ENCODE measurements at regions not wholly inside any gene's neighbourhood (a gene's known extent, or its start where the extent isn't known, plus 50 kb on each side); places are given as distances from the start of the nearest gene placed in this dataset.

DNA sequence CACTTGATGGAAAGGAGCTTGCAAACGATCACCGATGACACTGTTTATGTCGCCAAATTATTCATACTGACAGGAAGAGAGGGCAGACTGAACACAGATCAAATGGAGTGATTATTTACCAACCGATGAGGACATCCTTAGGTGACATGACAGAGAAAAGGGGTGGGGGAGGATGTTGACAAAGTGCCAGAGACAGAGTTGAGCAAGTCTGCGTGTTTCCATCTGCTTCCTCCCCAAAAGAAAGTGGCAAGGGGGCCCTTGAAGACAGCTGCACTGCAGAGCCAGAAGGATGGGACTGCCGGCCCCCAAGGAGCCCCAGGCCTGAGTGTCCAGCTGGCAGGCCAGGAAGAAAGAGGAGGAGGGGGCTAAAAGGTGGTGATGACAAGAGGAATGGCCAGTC, 191.0 kb upstream of the RPL38 start:
- no peak for TF ChIP-seq POLR2AphosphoS5 (IDR thresholded peaks at IDR 0.05)
- TF ChIP-seq, protein P1, sequence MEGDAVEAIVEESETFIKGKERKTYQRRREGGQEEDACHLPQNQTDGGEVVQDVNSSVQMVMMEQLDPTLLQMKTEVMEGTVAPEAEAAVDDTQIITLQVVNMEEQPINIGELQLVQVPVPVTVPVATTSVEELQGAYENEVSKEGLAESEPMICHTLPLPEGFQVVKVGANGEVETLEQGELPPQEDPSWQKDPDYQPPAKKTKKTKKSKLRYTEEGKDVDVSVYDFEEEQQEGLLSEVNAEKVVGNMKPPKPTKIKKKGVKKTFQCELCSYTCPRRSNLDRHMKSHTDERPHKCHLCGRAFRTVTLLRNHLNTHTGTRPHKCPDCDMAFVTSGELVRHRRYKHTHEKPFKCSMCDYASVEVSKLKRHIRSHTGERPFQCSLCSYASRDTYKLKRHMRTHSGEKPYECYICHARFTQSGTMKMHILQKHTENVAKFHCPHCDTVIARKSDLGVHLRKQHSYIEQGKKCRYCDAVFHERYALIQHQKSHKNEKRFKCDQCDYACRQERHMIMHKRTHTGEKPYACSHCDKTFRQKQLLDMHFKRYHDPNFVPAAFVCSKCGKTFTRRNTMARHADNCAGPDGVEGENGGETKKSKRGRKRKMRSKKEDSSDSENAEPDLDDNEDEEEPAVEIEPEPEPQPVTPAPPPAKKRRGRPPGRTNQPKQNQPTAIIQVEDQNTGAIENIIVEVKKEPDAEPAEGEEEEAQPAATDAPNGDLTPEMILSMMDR (IDR thresholded peaks at IDR 0.05) = no peak
- no peak for TF ChIP-seq POLR2A (IDR thresholded peaks at IDR 0.05)
- no peaks in the 10 kb centered on the region for H3K9me3 ChIP-seq
- H3K27ac ChIP-seq = no peak overlapping the region
- intact Hi-C loops (cut with DNase I) = no loop called here
- 27% methylated on average over 6 of the region's 6 CpGs for WGBS
- H3K4me1 ChIP-seq (replicated peaks) = no peaks in the 10 kb centered on the region
- no peak overlapping the region for H3K4me3 ChIP-seq
- no peak for DNase-seq (ENCODE audit: low spot score)
- no peaks in the 10 kb centered on the region for H3K36me3 ChIP-seq
- no peaks in the 10 kb centered on the region for H3K27me3 ChIP-seq (replicated peaks; ENCODE audit: insufficient read depth)

DNA sequence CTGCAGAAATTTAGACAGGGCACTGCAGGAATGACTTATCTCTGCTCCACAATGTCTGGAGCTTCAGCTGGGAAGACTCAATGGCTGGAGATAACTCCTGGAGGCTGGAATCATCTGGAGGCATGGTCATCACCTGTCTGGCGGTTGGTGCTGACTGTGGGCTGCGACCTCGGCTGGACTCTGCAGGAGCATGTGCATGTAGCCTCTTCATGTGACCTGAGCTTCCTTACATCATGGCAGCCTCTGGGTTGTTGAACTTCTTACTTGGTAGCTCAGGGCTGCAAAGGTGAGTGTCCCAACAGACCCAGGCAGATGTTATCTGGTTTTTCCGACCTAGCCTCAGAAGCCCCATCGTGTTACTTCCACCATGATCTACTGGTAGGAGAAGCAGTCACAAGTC, 188.2 kb upstream of the RPL38 start:
- H3K27ac ChIP-seq = no peak overlapping the region
- no peak for DNase-seq (ENCODE audit: low spot score)
- no peak overlapping the region for H3K4me3 ChIP-seq
- H3K4me1 ChIP-seq (replicated peaks) = no peaks in the 10 kb centered on the region
- H3K27me3 ChIP-seq (replicated peaks; ENCODE audit: insufficient read depth) = no peaks in the 10 kb centered on the region
- TF ChIP-seq POLR2A (IDR thresholded peaks at IDR 0.05) (no peak), POLR2AphosphoS5 (IDR thresholded peaks at IDR 0.05) (no peak)
- TF ChIP-seq, protein P1 (IDR thresholded peaks at IDR 0.05) = no peak
- 85% methylated on average over 5 of the region's 5 CpGs for WGBS
- intact Hi-C loops (cut with DNase I) = no loop called here
- H3K9me3 ChIP-seq = no peaks in the 10 kb centered on the region
- no peaks in the 10 kb centered on the region for H3K36me3 ChIP-seq

DNA sequence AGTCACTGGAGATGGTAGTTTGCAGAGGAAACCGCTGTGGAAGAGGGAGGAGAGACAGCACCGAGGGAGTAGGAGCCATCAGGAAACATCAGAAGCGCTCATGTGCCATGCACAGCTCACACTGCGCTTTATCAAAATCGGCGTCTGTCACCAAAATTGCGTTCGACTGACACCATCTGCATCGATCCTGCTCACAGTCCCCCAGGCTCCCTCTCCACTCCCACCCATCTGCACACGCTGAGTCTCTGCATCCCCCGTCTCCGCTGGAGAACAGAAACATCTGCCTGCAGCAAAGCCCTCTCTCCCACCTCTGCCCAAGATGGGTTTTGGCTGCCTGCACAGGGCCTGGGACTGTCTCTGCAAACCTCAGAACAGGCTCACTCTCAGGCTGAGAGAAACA, 187.5 kb upstream of the RPL38 start:
- intact Hi-C loops (cut with DNase I) = no loop called here
- no peaks in the 10 kb centered on the region for H3K36me3 ChIP-seq
- H3K27me3 ChIP-seq (replicated peaks; ENCODE audit: insufficient read depth) = no peaks in the 10 kb centered on the region
- DNase-seq (ENCODE audit: low spot score) = no peak
- H3K4me1 ChIP-seq (replicated peaks) = no peaks in the 10 kb centered on the region
- no peak overlapping the region for H3K4me3 ChIP-seq
- no peak for TF ChIP-seq POLR2A (IDR thresholded peaks at IDR 0.05)
- no peak for TF ChIP-seq POLR2AphosphoS5 (IDR thresholded peaks at IDR 0.05)
- H3K27ac ChIP-seq = no peak overlapping the region
- WGBS = 75% methylated on average over 12 of the region's 12 CpGs
- H3K9me3 ChIP-seq = no peaks in the 10 kb centered on the region

DNA sequence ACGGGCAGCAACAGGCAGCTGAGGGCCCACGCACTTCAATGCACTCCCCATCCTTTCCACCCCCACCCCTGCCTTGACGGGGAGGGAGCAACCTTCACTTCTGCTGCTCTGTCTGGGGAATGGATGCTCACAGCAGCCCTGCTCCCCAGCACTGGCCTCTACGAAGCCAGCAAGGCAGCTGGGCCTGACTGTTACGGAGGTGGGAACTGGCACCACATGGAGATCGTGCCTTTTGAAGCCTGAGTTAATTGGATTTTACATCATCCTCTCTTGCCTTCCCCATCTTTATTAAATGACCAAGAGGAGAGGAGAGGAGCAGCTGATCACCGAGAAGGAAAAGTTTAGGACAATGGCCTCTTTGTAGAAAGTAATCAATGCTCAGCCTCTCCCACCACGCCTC, 187.0 kb upstream of the RPL38 start:
- no peak for DNase-seq (ENCODE audit: low spot score)
- WGBS = 59% methylated on average over 8 of the region's 8 CpGs
- no peak overlapping the region for H3K4me3 ChIP-seq
- intact Hi-C loops (cut with DNase I) = no loop called here
- H3K36me3 ChIP-seq = no peaks in the 10 kb centered on the region
- no peaks in the 10 kb centered on the region for H3K27me3 ChIP-seq (replicated peaks; ENCODE audit: insufficient read depth)
- no peak for TF ChIP-seq POLR2A (IDR thresholded peaks at IDR 0.05)
- TF ChIP-seq POLR2AphosphoS5 (IDR thresholded peaks at IDR 0.05) = no peak
- TF ChIP-seq, protein P1 (IDR thresholded peaks at IDR 0.05) = no peak
- no peaks in the 10 kb centered on the region for H3K9me3 ChIP-seq
- H3K27ac ChIP-seq = no peak overlapping the region
- no peaks in the 10 kb centered on the region for H3K4me1 ChIP-seq (replicated peaks)

DNA sequence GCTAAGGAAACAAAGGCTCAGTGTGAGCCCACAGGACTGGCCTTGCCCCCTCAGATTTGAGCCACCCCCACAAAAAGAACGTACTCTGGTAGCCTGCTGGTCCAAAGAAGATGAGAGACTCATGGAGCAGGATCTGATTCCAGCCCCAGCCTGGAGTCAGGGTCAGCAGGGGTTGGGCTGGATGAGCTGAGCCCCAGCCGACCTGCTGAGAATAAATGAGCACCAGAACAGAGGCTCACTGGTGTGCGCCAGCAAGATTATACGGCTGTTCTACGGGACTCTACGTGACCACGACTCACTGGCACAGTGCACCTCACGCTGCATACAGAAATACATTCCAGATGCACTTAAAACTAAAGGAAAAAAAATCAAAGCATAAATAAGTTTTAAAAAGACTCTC, 186.0 kb upstream of the RPL38 start:
- Histone ChIP-seq H3K27me3 (replicated peaks; ENCODE audit: insufficient read depth) (no peaks in the 10 kb centered on the region), H3K27ac (no peak overlapping the region), H3K36me3 (no peaks in the 10 kb centered on the region), H3K4me1 (replicated peaks) (no peaks in the 10 kb centered on the region), H3K4me3 (no peak overlapping the region), H3K9me3 (no peaks in the 10 kb centered on the region)
- TF ChIP-seq POLR2A (IDR thresholded peaks at IDR 0.05) (no peak), POLR2AphosphoS5 (IDR thresholded peaks at IDR 0.05) (no peak)
- TF ChIP-seq, protein P1 (IDR thresholded peaks at IDR 0.05) = no peak
- WGBS = 78% methylated on average over 8 of the region's 8 CpGs
- intact Hi-C loops (cut with DNase I) = no loop called here
- DNase-seq (ENCODE audit: low spot score) = no peak

Data from prostate gland (tissue), 2 donors.